BLaER1 treated with 17β-estradiol and CSF1 and Interleukin-3, amounts not matched to agents 10 nM and 100 nM (cell line): ENCODE measurements at regions not wholly inside any gene's neighbourhood (a gene's known extent, or its start where the extent isn't known, plus 50 kb on each side); places are given as distances from the start of the nearest gene placed in this dataset.
A peak's percentile ranks its signal among the peaks of the same experiment; 100 is the strongest.

Source experiments
- H3K27ac ChIP-seq, 11 experiments: shearing (Covaris generic); formaldehyde crosslinking; 2 replicates each; pipeline ENCODE4 v1.8.1; 2022
- H3K27me3 ChIP-seq, 11 experiments: shearing (Covaris generic); formaldehyde crosslinking; 2 replicates each; pipeline ENCODE4 v1.8.1; 2022
- H3K36me3 ChIP-seq, 11 experiments: shearing (Covaris generic); formaldehyde crosslinking; 2 replicates each; pipeline ENCODE4 v1.8.1; 2022
- H3K4me1 ChIP-seq, 10 experiments: shearing (Covaris generic); formaldehyde crosslinking; 2 replicates each; pipeline ENCODE4 v1.8.1; 2022
- H3K4me2 ChIP-seq, 11 experiments: shearing (Covaris generic); formaldehyde crosslinking; 2 replicates each; pipeline ENCODE4 v1.8.1; 2022
- H3K4me3 ChIP-seq, 10 experiments: shearing (Covaris generic); formaldehyde crosslinking; 2 replicates each; pipeline ENCODE4 v1.8.1; 2022
- H3K9ac ChIP-seq, 11 experiments: shearing (Covaris generic); formaldehyde crosslinking; 2 replicates each; pipeline ENCODE4 v1.8.1; 2022
- H3K9me3 ChIP-seq, 11 experiments: shearing (Covaris generic); formaldehyde crosslinking; replicated peaks in 1 of 11; 2 replicates each; pipeline ENCODE4 v1.8.1; 2022
- H4K20me1 ChIP-seq, 11 experiments: shearing (Covaris generic); formaldehyde crosslinking; 2 replicates each; pipeline ENCODE4 v1.8.1; 2022
- Cebpa-rat ChIP-seq, 11 experiments: shearing (Covaris generic); IDR thresholded peaks; 2 replicates each; pipeline ENCODE4 v1.8.1; 2022

DNA sequence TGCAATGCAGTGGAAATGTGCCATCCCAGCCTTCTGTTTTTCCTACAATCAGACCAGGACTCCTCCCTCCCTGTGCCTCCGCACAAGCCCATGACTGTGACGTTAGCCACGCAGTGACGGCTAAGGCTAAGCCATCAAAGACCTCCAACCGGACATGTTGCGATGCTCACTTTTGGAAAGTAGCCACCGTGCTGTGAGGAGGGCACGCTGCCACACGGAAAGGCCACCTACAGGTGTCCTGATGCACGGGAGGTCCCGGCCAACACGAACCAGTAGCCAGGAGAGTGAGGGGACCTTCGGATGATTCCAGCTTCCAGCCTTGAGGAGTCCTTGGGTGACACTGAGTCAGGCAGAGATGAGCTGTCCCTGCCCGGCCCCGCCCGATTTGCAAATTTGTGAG lies 53.9 kb downstream of the FOXL1 start:
- Histone ChIP-seq H3K36me3 (no peaks in the 10 kb centered on the region), H3K9me3 (0 out of 22 replicates have a peak, but pooled peaks cover 0 to 4% (median 0%) of the 10 kb centered on the region in 11 experiments), H3K9ac (no peak overlapping the region), H4K20me1 (0 out of 22 replicates have a peak, but pooled peaks cover 0 to 5% (median 0%) of the 10 kb centered on the region in 11 experiments), H3K4me2 (peak overlapping the region; percentile 56 to 88 (median 76)), H3K4me1 (peaks cover 40 to 59% (median 53%) of the 10 kb centered on the region in 10 experiments), H3K27me3 (peaks cover 0 to 12% (median 0%) of the 10 kb centered on the region in 11 experiments; a peak in 2 of 22 replicates), H3K27ac (peak overlapping the region in 6 of 11 experiments; percentile 9 to 59 (median 27); a peak in 9 of 22 replicates), H3K4me3 (no peak overlapping the region)
- no peak for TF ChIP-seq Cebpa-rat (IDR thresholded peaks at IDR 0.05)

DNA sequence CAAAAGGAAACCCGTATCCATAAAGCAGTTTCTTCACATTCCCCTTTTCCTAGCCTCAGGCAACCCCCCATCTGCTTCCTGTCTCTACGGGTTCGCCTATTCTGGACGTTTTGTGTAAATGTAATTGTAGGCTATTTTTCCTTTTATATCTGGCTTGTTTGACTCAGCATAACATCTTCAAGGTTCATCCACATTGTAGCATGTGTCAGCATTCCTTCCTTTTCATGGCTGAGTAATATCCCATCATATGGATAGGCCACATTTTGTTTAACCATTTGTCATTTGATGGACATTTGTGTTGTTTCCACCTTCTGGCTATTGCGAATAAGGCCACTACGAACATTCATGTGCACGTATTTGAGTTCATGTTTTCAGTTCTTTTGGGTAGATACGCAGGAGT lies 54.6 kb downstream of the FOXL1 start:
- H3K4me3 ChIP-seq = no peak overlapping the region
- 0 out of 22 replicates have a peak, but pooled peaks cover 0 to 4% (median 0%) of the 10 kb centered on the region in 11 experiments for H3K9me3 ChIP-seq
- no peak for TF ChIP-seq Cebpa-rat (IDR thresholded peaks at IDR 0.05)
- 0 out of 22 replicates have a peak, but pooled peaks cover 0 to 5% (median 0%) of the 10 kb centered on the region in 11 experiments for H4K20me1 ChIP-seq
- H3K27me3 ChIP-seq = peaks cover 0 to 12% (median 0%) of the 10 kb centered on the region in 11 experiments; a peak in 2 of 22 replicates
- H3K4me2 ChIP-seq = peak overlapping the region in 1 of 11 experiments; percentile 86; a peak in 2 of 22 replicates
- peaks cover 40 to 64% (median 59%) of the 10 kb centered on the region in 10 experiments for H3K4me1 ChIP-seq
- no peak overlapping the region for H3K27ac ChIP-seq
- H3K9ac ChIP-seq = no peak overlapping the region
- H3K36me3 ChIP-seq = no peaks in the 10 kb centered on the region

DNA sequence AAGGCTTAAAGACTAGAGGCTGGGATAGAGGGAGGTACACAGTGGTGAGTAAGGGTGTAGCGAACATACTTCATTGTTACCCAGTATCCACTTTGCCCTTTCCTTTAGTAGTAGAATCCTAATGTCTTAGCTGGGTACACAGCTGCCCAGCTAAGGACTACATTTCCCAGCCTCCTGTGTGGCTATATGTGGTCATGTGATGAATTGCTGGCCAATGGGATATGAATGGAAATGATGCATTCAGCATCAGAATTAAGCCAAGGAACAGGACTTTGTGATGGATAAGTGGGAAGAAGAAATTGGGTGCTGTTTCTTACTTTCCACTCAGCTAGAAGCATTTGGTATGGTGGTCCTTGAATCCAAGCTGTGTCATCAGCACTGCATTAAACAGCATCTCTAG lies 55.9 kb downstream of the FOXL1 start:
- no peak for TF ChIP-seq Cebpa-rat (IDR thresholded peaks at IDR 0.05)
- H3K36me3 ChIP-seq = no peaks in the 10 kb centered on the region
- 0 out of 22 replicates have a peak, but pooled peaks cover 0 to 5% (median 0%) of the 10 kb centered on the region in 11 experiments for H4K20me1 ChIP-seq
- no peak overlapping the region for H3K4me3 ChIP-seq
- no peak overlapping the region for H3K9ac ChIP-seq
- peak overlapping the region in 9 of 11 experiments; percentile 58 to 87 (median 76); a peak in 16 of 22 replicates for H3K4me2 ChIP-seq
- peaks cover 0 to 18% (median 0%) of the 10 kb centered on the region in 11 experiments; a peak in 2 of 22 replicates for H3K27me3 ChIP-seq
- H3K9me3 ChIP-seq = 0 out of 22 replicates have a peak, but pooled peaks cover 0 to 4% (median 0%) of the 10 kb centered on the region in 11 experiments
- H3K4me1 ChIP-seq = peaks cover 40 to 77% (median 72%) of the 10 kb centered on the region in 10 experiments
- no peak overlapping the region for H3K27ac ChIP-seq

DNA sequence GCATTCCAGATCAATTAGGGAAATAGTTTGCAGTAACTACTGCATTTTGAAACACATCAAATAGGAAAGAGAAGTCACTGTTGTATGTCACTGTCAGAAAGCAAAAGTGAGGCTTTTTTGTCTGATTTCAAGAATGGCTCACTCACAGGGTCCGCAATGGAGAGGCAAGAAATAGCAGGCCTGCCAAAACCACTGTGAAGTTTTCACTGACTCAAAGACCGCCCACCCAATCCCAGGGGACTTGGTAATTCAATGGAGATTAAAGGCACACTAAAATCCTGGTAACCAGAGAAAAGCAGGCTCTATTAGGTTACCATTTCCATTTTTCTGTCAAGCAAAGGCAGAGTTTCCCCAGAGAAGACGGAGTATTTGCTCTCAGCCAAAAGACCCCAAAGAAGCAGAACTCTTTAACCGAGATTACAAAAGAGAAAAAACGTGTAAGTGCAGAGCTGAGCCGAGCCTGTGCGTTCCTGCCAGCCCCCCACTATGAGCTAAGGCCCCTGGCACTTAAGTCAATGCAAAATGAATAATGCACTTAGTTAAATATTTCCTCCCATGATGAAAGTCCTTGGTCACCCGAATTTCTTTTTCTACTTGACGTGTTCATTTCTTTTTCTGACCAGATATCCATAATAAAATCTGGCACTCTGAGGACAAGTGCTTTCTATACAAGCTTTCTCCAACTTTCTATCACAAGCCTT lies 57.0 kb downstream of the FOXL1 start:
- Histone ChIP-seq H3K4me1 (peaks cover 40 to 87% (median 80%) of the 10 kb centered on the region in 10 experiments), H3K4me2 (peak overlapping the region; percentile 58 to 87 (median 75); a peak in 21 of 22 replicates), H3K9ac (peak overlapping the region in 2 of 11 experiments; percentile 4; a peak in 1 of 22 replicates), H3K36me3 (no peaks in the 10 kb centered on the region), H3K27me3 (peaks cover 0 to 20% (median 0%) of the 10 kb centered on the region in 11 experiments; a peak in 2 of 22 replicates), H3K4me3 (no peak overlapping the region), H4K20me1 (0 out of 22 replicates have a peak, but pooled peaks cover 0 to 5% (median 0%) of the 10 kb centered on the region in 11 experiments), H3K27ac (peak overlapping the region in 2 of 11 experiments; percentile 3 to 27; a peak in 1 of 22 replicates), H3K9me3 (0 out of 22 replicates have a peak, but pooled peaks cover 0 to 4% (median 0%) of the 10 kb centered on the region in 11 experiments)
- TF ChIP-seq Cebpa-rat (IDR thresholded peaks at IDR 0.05) = no peak

DNA sequence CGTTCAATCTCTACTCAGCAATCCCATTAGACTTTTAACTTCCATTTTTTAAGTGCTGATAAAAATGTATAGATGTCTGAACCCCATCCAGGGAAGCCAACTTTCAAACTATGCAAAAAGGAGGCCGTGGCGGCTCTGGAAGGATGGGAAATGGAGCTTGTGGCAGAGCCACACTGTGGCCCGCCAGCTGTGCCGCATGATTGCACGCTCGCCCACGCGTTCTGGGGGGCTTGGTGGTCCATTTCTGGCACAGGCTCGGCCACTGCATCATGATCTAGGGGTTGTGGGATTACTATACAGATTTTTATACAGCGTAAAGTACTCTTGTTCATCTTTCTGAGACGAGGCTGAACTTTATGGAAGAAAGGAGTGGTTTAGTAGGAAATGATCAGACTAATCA lies 57.6 kb downstream of the FOXL1 start:
- H3K27me3 ChIP-seq = peaks cover 0 to 20% (median 0%) of the 10 kb centered on the region in 11 experiments; a peak in 2 of 22 replicates
- no peak overlapping the region for H3K4me3 ChIP-seq

DNA sequence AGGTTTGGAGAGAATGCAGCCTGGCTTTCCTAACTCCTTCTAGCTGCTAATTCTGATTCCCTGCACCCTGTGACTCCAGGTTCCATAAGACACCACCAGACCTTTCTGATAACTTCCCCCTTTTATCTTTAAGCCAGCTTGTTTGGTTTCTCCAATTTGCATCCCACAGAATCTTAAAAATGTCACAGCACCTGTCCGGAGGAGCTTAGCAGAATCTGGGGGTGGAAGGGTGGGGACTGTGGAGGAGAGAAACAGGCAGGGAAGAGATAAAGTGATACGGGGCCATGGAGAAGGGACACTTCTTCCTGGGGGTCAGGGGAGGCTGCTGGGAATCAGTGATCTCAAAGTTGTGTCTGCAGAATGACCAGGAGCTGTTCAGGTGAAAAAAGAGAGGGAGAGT lies 59.4 kb downstream of the FOXL1 start:
- TF ChIP-seq Cebpa-rat (IDR thresholded peaks at IDR 0.05) = no peak
- no peak overlapping the region for H3K27ac ChIP-seq
- no peaks in the 10 kb centered on the region for H3K36me3 ChIP-seq
- H3K4me1 ChIP-seq = peaks cover 17 to 68% (median 57%) of the 10 kb centered on the region in 10 experiments
- H3K27me3 ChIP-seq = peaks cover 0 to 20% (median 0%) of the 10 kb centered on the region in 11 experiments; a peak in 2 of 22 replicates
- 0 out of 22 replicates have a peak, but pooled peaks cover 0 to 5% (median 0%) of the 10 kb centered on the region in 11 experiments for H4K20me1 ChIP-seq
- H3K9me3 ChIP-seq = peaks cover 5 to 18% (median 14%) of the 10 kb centered on the region in 11 experiments; a peak in 19 of 22 replicates
- H3K4me3 ChIP-seq = no peak overlapping the region
- H3K4me2 ChIP-seq = peak overlapping the region in 6 of 11 experiments; percentile 14 to 87 (median 52); a peak in 9 of 22 replicates
- no peak overlapping the region for H3K9ac ChIP-seq

More for the DNA sequence above, 57.6 kb downstream of the FOXL1 start:
- no peak overlapping the region; a peak in 1 of 22 replicates for H3K9ac ChIP-seq
- H3K4me2 ChIP-seq = peak overlapping the region; percentile 58 to 87 (median 75)
- TF ChIP-seq Cebpa-rat (IDR thresholded peaks at IDR 0.05) = no peak
- peaks cover 34 to 86% (median 75%) of the 10 kb centered on the region in 10 experiments for H3K4me1 ChIP-seq
- H3K9me3 ChIP-seq = 0 out of 22 replicates have a peak, but pooled peaks cover 0 to 4% (median 0%) of the 10 kb centered on the region in 11 experiments
- H4K20me1 ChIP-seq = 0 out of 22 replicates have a peak, but pooled peaks cover 0 to 5% (median 0%) of the 10 kb centered on the region in 11 experiments
- H3K27ac ChIP-seq = peak overlapping the region in 2 of 11 experiments; percentile 27 to 31; a peak in 3 of 22 replicates
- H3K36me3 ChIP-seq = no peaks in the 10 kb centered on the region

DNA sequence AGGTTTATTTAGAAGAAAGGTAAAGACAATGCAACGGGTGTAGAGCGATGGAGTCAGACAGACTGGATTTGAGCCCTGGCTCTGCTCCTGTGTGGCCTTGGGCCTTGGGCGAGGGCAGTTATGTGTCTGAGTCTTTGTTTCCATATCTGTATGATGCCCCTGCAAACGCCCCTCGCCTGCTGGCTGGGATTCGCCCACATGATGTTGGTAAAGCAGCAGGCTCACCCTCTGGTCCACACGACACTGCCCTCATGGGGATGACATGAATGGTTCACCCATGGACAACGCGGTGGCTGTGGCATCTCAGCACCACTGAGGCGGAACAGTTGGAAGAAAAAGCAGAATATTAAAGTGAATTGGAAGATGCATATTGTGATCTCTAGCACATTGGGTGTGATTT lies 60.3 kb downstream of the FOXL1 start:
- Histone ChIP-seq H3K4me2 (peak overlapping the region in 8 of 11 experiments; percentile 45 to 87 (median 63); a peak in 16 of 22 replicates), H3K4me1 (peaks cover 17 to 68% (median 57%) of the 10 kb centered on the region in 10 experiments), H4K20me1 (0 out of 22 replicates have a peak, but pooled peaks cover 0 to 5% (median 0%) of the 10 kb centered on the region in 11 experiments), H3K27me3 (peaks cover 0 to 20% (median 0%) of the 10 kb centered on the region in 11 experiments; a peak in 2 of 22 replicates), H3K4me3 (no peak overlapping the region), H3K36me3 (no peaks in the 10 kb centered on the region), H3K9ac (no peak overlapping the region), H3K27ac (no peak overlapping the region), H3K9me3 (peaks cover 5 to 16% (median 14%) of the 10 kb centered on the region in 11 experiments; a peak in 19 of 22 replicates)
- no peak for TF ChIP-seq Cebpa-rat (IDR thresholded peaks at IDR 0.05)

DNA sequence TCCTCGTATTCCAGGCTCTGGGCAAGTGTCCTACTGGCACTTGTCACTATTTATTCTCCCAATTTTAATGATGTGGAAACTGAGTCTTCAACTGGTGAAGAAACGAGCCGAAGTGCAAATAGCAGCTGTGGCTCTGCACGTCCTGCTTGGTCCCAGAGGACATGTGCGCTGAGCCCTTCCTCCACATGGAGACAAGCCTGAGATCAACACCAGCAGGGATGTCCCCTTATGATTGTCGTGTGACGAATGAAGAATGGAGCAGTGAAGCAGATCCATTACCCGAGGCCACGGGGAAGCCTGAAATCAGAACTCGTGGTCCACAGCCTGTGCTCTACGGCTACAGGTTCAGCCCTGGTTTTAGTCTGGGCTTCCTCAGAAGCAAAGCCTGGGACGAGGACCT lies 61.0 kb downstream of the FOXL1 start:
- H3K27me3 ChIP-seq = peaks cover 0 to 20% (median 0%) of the 10 kb centered on the region in 11 experiments; a peak in 2 of 22 replicates
- H3K36me3 ChIP-seq = no peaks in the 10 kb centered on the region
- 0 out of 22 replicates have a peak, but pooled peaks cover 0 to 5% (median 0%) of the 10 kb centered on the region in 11 experiments for H4K20me1 ChIP-seq
- H3K4me2 ChIP-seq = peak overlapping the region in 8 of 11 experiments; percentile 45 to 87 (median 63); a peak in 17 of 22 replicates
- no peak overlapping the region for H3K4me3 ChIP-seq
- peaks cover 17 to 62% (median 51%) of the 10 kb centered on the region in 10 experiments for H3K4me1 ChIP-seq
- H3K9me3 ChIP-seq = peaks cover 5 to 16% (median 14%) of the 10 kb centered on the region in 11 experiments; a peak in 19 of 22 replicates
- peak overlapping the region in 2 of 11 experiments; percentile 10 to 18; a peak in 1 of 22 replicates for H3K27ac ChIP-seq
- TF ChIP-seq Cebpa-rat (IDR thresholded peaks at IDR 0.05) = no peak
- no peak overlapping the region for H3K9ac ChIP-seq
